ENCODE measurements at regions not wholly inside any gene's neighbourhood (a gene's known extent, or its start where the extent isn't known, plus 50 kb on each side); places are given as distances from the start of the nearest gene placed in this dataset.
"Not testable (repeated sequence)": the region's sequence is repeated elsewhere in the genome, so short reads cannot be mapped to it uniquely, and the experiment has no call there.

- TF ChIP-seq CTCF (IDR thresholded peaks at IDR 0.05; ENCODE audit: poor library complexity); EZH2phosphoT487 (IDR thresholded peaks at IDR 0.05; ENCODE audit: low read depth, severe bottlenecking, unreplicated experiment); EZH2 (IDR thresholded peaks at IDR 0.05; ENCODE audit: borderline replicate concordance): not testable (repeated sequence)
Measured at GRCh38 chr12:85433148-85433547, 153.1 kb downstream of the ALX1 start.
